GM19023 (cell line): ENCODE measurements at regions not wholly inside any gene's neighbourhood (a gene's known extent, or its start where the extent isn't known, plus 50 kb on each side); places are given as distances from the start of the nearest gene placed in this dataset.
"Not testable (repeated sequence)": the region's sequence is repeated elsewhere in the genome, so short reads cannot be mapped to it uniquely, and the experiment has no call there.

Experiments
- ATAC-seq: cut with Tn5 transposase; IDR thresholded peaks from one replicate; pipeline ENCODE4 v1.9.1; 2021; ENCODE audit warnings: mild to moderate bottlenecking, moderate library complexity; ENCODE audit not compliant: unreplicated experiment

GRCh38 chr12:127596891-127597290, 670.1 kb upstream of the TMEM132C start:
- no peak for ATAC-seq

GRCh38 chr12:127599436-127599835, 667.5 kb upstream of the TMEM132C start:
- ATAC-seq = no peak

GRCh38 chr12:127600211-127600610, 666.8 kb upstream of the TMEM132C start:
- no peak for ATAC-seq

GRCh38 chr12:127606476-127607015, 660.4 kb upstream of the TMEM132C start:
- no peak for ATAC-seq

- no peak for ATAC-seq
Observed at GRCh38 chr12:127607146-127607725, 659.7 kb upstream of the TMEM132C start.

- ATAC-seq = not testable (repeated sequence)
Observed at GRCh38 chr12:127608359-127608758, 658.6 kb upstream of the TMEM132C start.

- no peak for ATAC-seq
Observed at GRCh38 chr12:127613056-127613455, 653.9 kb upstream of the TMEM132C start.

- no peak for ATAC-seq
Observed at GRCh38 chr12:127619869-127620734, 646.9 kb upstream of the TMEM132C start.

GRCh38 chr12:127620735-127621355, 646.1 kb upstream of the TMEM132C start:
- no peak for ATAC-seq

GRCh38 chr12:127621366-127621765, 645.6 kb upstream of the TMEM132C start:
- ATAC-seq = no peak

GRCh38 chr12:127623362-127623761, 643.6 kb upstream of the TMEM132C start:
- ATAC-seq = no peak

- ATAC-seq = no peak
Observed at GRCh38 chr12:127625176-127625771, 641.7 kb upstream of the TMEM132C start.

- ATAC-seq = no peak
Observed at GRCh38 chr12:127628645-127629044, 638.3 kb upstream of the TMEM132C start.

GRCh38 chr12:127629066-127629820, 637.7 kb upstream of the TMEM132C start:
- no peak for ATAC-seq

- no peak for ATAC-seq
Observed at GRCh38 chr12:127632461-127632860, 634.5 kb upstream of the TMEM132C start.

- no peak for ATAC-seq
Observed at GRCh38 chr12:127635838-127636237, 631.1 kb upstream of the TMEM132C start.

GRCh38 chr12:127636882-127637281, 630.1 kb upstream of the TMEM132C start:
- ATAC-seq = no peak

- no peak for ATAC-seq
Observed at GRCh38 chr12:127640181-127640886, 626.6 kb upstream of the TMEM132C start.

GRCh38 chr12:127642208-127642607, 624.8 kb upstream of the TMEM132C start:
- ATAC-seq = no peak

GRCh38 chr12:127648321-127648720, 618.6 kb upstream of the TMEM132C start:
- no peak for ATAC-seq
